ENCODE measurements at regions not wholly inside any gene's neighbourhood (a gene's known extent, or its start where the extent isn't known, plus 50 kb on each side); places are given as distances from the start of the nearest gene placed in this dataset.

DNA sequence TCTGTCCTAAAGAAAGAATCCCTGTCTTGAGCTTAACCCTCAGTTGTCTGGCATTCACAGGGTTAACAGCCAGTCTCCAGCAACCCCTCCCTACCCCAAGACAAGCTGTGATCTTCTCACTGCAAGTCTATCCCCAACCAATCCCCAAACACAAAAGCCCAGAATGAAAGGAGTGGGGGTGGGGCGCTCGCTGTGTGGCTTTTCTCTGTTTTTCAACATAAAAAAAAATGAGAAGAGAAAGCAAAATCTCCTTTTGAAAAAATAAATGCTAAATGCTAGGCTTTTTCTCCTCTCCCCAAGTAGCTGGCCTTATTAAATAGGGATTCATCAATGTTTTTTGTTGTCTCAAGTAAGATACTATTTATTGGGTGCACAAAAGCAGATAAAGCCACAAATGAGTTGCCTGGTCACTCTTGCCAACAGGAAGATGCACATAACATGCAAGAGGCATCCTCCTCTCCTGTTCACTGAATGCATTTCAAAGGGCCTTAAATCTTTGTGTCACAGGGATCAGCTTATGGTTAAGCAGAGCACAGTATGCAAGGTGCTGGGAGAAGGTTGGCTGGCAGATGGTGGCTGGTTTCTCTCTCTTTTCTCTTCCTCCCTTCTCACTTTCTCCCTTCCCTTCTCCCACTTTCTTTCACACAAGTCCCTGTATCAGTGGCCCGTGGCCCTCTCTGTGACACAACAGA is 225.6 kb downstream of the CMPK2 start:
- TF ChIP-seq, protein P1, sequence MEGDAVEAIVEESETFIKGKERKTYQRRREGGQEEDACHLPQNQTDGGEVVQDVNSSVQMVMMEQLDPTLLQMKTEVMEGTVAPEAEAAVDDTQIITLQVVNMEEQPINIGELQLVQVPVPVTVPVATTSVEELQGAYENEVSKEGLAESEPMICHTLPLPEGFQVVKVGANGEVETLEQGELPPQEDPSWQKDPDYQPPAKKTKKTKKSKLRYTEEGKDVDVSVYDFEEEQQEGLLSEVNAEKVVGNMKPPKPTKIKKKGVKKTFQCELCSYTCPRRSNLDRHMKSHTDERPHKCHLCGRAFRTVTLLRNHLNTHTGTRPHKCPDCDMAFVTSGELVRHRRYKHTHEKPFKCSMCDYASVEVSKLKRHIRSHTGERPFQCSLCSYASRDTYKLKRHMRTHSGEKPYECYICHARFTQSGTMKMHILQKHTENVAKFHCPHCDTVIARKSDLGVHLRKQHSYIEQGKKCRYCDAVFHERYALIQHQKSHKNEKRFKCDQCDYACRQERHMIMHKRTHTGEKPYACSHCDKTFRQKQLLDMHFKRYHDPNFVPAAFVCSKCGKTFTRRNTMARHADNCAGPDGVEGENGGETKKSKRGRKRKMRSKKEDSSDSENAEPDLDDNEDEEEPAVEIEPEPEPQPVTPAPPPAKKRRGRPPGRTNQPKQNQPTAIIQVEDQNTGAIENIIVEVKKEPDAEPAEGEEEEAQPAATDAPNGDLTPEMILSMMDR (IDR thresholded peaks at IDR 0.05): no peak
- TF ChIP-seq POLR2A (IDR thresholded peaks at IDR 0.05): no peak

Data from esophagus squamous epithelium (tissue), 4 donors.